EH (cell line): ENCODE measurements at regions not wholly inside any gene's neighbourhood (a gene's known extent, or its start where the extent isn't known, plus 50 kb on each side); places are given as distances from the start of the nearest gene placed in this dataset.
A peak's percentile ranks its signal among the peaks of the same experiment; 100 is the strongest.
"Not testable (repeated sequence)": the region's sequence is repeated elsewhere in the genome, so short reads cannot be mapped to it uniquely, and the experiment has no call there.

Experiments
- DNase-seq: peaks from one replicate; pipeline ENCODE4 v3.0.0-alpha.2; 2015; ENCODE audit warnings: low read depth

DNA sequence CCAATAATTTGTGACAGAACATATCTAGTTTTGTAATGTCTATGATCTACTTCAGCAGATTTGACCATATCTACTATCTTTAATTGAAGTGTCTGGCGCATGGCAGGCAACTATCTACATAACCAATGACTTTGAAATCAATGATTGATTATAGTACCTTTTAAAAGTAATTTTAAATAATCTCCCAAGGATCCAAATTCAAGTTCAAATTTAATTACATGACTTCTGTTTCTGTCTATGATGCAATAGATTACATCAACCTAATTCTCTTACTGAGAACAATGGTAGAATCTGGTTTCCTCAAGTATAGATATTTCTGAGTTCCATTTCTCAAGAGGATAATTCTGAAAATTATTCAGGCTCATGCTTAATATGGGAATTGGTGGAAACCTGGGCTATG, 177.4 kb upstream of the IL15 start:
- DNase-seq: no peak

DNA sequence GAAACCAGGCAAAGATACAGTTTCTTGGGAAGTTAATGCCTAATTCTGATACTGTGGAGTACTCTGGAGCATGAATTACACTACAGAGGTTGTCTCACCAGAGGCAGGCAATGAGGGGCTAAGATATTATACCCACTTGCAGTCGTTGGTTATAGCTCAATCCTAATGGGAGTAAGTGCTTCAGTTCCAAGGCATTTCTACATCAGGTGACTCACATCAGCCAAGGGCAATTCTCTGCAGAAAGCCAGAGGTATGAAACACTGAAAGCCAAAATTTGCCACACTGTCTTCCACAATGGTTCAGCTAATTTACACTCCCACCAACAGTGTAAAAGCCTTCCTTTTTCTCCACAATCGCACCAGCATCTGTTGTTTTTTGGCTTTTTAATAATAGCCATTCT, 174.0 kb upstream of the IL15 start:
- peak; percentile 22 for DNase-seq

DNA sequence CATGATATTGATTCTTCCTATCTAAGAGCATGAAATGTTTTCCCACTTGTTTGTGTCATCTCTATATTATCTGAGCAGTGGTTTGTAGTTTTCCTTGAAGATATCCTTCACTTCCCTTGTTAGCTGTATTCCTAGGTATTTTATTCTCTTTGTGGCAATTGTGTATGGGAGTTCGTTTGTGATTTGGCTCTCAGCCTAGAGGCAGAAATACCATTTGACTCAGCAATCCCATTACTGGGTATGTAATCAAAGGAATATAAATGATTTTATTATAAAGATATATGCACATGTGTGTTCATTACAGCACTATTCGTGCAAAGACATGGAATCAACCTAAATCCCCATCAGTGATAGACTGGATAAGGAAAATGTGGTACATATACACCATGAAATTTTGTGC, 172.7 kb upstream of the IL15 start:
- DNase-seq: peak; percentile 20

- DNase-seq: peak; percentile 25
Measured at GRCh38 chr4:141464366-141464765, 172.0 kb upstream of the IL15 start.

DNA sequence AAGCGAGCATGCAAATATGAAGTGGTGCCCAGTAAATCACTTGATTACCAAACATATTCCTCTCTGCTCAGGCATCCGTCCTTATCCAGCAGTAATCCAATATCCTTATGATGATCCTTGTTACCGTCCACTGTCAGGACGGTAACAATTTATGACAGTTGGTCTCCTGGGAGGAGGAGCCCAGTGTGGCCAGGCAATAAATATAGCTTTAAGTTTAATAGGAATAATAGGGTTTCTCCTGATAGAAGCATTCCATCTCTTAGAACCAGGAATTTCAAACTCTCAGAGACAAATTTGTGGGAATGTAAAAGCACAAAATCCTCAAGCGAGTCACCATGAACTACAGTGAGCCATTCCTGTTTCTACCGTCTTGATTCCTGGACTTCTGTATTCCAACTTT, 171.2 kb upstream of the IL15 start:
- DNase-seq: peak; percentile 77

DNA sequence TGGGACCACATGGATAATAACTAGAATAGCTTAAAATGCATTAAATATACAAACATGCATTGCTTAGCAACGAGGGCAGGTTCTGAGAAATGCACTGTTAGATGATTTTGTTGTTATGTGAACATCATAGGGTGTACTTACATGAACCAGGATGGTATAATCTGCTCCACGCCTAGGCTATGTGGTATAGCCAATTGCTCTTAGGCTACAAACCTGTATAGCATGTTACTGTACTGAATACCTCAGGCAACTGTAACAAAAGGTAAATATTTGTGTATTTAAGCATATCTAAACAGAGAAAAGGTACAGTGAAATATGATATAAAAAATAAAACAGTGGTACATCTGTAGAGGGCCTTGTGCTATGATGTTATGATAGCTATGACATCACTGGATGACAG, 169.2 kb upstream of the IL15 start:
- no peak for DNase-seq

DNA sequence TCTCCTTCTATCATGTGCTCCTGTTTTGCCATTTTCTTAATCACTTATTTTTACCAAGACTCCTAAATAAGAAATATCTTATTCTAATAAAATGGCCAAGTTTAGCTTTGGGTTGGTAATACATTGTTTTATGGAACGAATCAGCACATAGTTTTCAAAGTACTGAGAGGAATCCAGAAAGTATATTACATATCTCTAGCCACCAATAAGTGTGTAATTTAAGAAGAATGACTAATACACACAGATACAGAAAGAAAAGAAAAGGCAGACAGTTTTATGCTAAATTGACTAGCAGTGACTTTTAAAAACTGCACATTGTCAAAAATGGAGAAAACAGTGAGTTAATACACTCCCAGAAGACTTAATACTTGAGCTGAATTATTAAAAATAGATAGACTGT, 167.0 kb upstream of the IL15 start:
- peak; percentile 25 for DNase-seq

DNA sequence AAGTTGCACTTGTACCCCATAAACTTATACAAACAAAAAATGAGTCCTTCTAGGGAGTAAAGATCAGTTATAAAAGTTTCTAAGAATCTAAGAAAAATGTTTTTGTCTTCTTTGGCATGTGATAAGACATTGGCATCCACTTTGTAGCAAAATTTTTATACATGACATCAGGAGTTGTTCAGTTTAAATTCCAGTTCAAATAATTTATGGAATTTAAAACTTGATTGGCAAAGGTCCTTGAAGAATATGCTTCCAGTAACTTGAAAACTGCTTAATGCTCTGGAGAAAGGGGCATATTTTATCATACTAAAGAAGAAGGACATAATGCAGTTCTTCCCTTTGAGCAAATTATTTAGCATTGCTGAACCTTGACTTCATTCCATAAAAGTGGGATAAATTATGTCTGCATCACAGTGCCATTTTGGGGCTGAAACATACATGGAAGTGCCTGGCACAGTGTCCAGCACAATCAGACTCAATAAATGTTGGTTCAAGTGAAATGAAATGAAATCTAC, 163.3 kb upstream of the IL15 start:
- DNase-seq: peak; percentile 38

GRCh38 chr4:141473952-141474351, 162.4 kb upstream of the IL15 start:
- peak; percentile 79 for DNase-seq

GRCh38 chr4:141480950-141481349, 155.4 kb upstream of the IL15 start:
- DNase-seq: no peak

DNA sequence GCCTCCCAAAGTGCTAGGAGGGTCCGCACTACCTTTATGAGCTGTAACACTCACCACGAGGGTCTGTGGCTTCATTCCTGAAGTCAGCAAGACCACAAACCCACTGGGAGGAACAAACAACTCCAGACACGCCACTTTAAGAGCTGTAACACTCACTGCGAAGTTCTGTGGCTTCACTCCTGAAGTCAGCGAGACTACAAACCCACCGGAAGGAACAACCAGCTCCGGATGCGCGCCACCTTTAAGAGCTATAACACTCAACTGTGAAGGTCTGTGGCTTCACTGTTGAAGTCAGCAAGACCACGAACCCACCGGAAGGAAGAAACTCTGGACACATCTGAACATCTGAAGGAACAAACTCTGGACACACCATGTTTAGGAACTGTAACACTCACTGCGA, 152.1 kb upstream of the IL15 start:
- DNase-seq: not testable (repeated sequence)

DNA sequence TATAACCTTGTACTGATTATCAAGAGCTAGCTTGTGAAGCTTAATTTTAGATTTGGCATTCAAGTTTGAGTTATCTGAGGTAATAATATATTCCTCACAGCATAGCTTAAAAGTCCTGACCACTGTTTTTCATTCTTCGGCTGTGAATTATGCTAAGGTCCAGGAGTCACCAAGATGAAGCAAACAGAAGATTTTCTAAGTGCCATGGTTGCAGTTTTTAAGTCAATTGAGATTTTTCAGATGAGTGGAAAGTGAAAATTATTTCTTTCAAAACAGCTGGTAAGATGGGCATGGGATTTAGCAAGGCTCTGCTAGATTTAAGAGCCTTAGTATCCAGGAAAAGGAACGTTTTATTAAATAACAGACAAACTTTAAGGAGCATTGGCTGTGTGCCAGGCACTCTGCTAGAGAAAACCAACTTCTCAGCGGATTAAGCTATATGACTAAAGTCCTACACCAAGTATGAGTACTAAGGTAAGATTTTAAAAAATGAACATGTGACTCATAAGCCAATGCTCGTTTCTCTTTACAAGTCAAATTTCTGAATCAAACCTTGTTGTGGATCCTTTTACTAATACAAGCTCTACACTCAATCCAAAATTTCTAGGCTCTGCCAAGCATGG, 149.9 kb upstream of the IL15 start:
- DNase-seq: peak; percentile 88

DNA sequence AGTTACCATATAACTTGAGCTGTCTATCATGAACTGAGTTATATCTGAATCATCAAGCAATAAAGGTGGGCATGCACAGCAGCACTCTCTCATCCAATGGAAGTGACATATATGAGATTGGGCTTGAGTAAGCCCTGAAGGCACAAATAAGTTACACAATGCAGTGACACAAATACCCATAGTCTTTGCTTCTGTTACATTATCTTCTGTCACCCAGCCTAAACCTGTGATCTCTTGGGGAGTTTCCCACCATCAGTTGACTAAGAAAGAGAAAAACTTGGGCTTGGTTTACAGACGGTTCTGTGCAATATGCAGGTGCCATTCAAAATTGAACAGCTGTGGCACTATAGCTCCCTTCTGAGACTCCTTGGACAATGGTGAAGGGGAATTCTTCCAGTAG, 138.8 kb upstream of the IL15 start:
- DNase-seq: no peak

DNA sequence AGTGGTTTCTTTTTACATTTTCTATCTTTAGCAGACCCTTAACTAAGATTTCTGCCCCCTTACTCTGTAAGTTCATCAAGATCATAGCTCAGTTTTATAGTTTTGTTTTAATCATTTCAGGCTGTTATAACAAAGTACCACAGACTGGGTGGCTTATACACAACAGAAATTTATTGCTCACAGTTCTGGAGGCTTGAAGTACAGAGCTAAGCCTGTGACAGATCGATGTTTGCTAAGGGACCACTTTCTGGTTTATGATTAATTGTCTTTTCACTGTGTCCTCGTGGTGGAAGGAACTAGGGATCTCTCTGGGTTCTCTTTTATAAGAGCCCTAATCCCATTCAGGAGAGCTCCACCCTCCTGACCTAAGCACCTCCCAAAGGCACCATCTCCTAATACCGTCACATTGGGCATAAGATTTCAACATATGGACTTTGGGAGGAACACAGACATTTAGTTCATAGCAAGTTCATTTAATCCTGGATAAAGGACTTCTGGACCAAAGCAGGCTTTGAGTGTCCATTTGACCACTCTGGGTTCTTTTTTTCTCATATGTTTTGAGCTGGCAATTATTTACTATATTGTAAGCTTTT, 137.0 kb upstream of the IL15 start:
- DNase-seq: no peak

- DNase-seq: peak; percentile 13
Measured at GRCh38 chr4:141501395-141501794, 135.0 kb upstream of the IL15 start.

DNA sequence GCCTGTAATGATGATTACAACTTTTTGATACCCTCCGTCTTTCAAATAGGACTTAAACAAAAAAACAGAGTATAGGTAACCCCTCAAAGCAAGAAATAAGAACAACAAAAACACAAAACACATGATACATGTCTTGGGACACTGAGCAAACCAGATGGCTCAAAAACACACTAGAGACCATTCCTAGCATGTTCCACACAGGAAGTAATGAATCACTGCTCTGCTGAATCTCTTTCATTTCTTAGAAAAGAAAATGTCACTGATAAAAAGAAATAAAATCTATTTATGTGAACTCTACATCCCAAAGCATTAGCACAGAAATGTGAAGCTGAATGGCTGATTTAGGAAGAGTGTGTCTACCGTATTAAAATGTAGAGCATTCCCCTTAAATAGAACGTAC, 134.5 kb upstream of the IL15 start:
- peak; percentile 58 for DNase-seq

DNA sequence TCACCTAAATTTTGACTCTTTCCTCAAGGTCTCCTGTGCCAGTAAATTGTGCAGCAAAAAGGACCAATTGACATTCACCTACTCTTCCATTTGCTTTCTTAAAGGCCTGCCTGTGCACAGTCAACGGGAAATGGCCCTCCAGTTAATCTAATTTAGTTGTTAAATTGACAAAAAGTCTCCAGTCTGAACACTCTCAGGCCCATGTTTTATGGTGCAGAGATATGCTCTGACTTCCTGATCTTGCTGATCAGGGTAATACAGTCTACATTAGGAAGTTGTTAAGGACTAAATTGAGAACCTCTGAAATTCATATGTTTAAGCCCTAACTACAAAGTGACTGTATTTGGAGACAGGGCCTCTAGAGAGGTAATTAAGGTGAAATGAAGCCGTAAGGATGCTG, 133.6 kb upstream of the IL15 start:
- no peak for DNase-seq

GRCh38 chr4:141503260-141503659, 133.1 kb upstream of the IL15 start:
- DNase-seq: no peak

- peak; percentile 38 for DNase-seq
Measured at GRCh38 chr4:141511055-141511454, 125.3 kb upstream of the IL15 start.

DNA sequence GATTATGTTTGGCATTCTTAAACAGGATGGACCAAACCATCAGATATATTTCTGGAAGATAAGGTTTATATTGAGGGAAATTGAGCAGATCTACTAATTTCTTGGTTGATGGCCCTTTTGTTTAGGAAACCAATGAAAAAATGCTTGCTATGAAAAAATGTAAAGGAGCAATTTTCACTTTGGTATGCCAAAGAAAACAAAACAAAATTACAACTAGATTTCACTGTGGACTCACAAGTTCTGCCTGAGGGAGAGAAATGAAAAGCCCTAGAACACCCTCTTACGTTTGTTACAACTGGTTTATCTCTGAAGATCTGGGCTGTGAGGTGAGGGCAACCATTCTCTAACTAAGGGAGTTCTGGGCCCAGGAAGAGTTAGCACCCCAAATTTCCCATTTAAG, 122.5 kb upstream of the IL15 start:
- DNase-seq: peak; percentile 36

DNA sequence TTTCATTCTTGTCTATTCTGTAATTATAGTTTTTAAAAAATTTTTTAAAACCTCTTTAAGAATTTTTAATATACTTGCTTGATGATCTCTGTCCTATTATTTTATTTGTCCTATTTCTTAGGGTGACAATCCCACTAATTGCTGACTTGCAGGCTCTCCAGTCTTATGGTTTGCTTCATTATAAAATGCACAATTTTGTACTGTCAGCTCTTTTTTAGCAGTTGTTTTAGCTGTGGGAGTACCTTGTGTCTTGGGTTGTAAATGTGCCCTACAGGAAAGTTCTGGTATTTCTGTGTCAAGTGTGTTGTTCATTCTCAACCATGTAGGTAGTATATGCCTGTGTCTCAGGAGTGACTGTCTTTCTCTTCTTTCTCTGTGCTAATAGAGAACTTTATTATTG, 118.2 kb upstream of the IL15 start:
- DNase-seq: no peak

- peak; percentile 73 for DNase-seq
Measured at GRCh38 chr4:141524116-141524515, 112.3 kb upstream of the IL15 start.

GRCh38 chr4:141524841-141525240, 111.5 kb upstream of the IL15 start:
- DNase-seq: no peak

DNA sequence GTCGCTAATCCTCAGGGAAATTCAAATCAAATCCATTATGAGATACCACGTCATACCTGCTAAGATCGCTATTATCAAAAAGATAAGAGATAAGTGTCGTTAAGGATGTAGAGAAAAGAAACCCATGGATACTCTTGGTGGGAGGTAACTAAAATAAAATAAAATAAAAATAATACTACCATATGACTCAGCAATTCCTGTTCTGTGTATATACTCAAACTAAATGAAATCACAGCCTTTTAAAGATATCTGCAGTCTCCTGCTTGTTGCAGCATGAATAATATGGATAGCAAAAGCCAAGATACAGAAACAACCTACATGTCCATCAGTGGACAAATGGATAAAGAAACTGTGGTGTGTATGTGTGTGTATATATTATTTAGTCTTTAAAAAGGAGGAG, 105.8 kb upstream of the IL15 start:
- no peak for DNase-seq
